H1 (cell line): ENCODE measurements at regions not wholly inside any gene's neighbourhood (a gene's known extent, or its start where the extent isn't known, plus 50 kb on each side); places are given as distances from the start of the nearest gene placed in this dataset.

Experiments
- CTCF ChIA-PET: fragments of 300-600 bp; sonication (Branson Sonifier 250); formaldehyde crosslinking; loops from one replicate; lab custom pipeline; 2021; ENCODE audit not compliant: partially characterized antibody; lab: Charles Lee
- POLR2A ChIA-PET: fragments of 300-600 bp; sonication (Branson Sonifier 250); formaldehyde crosslinking; loops from one replicate; lab custom pipeline; 2021; ENCODE audit warnings: inconsistent platforms; ENCODE audit not compliant: partially characterized antibody; lab: Charles Lee
- DNase-seq, 2 experiments: peaks; one replicate each; pipeline versions ENCODE4 v3.0.0 to v3.0.0-alpha.2; 2010 to 2022; ENCODE audit warnings: low spot score in 2 of 2, low read depth in 1 of 2, mixed read lengths in 1 of 2
- FAIRE-seq: peaks from 2 replicates; lab custom pipeline; 2011; peaks lifted over from hg19 to GRCh38; lab: Jason Lieb, UNC
- H2AFZ ChIP-seq: 2 replicates; pipeline ENCODE4 v1.8.1; 2012; ENCODE audit warnings: low read length, inconsistent platforms
- H2AK5ac ChIP-seq: 2 replicates; pipeline ENCODE4 v1.6.1; 2013; ENCODE audit warnings: low read depth, low read length
- H2BK120ac ChIP-seq: replicated peaks from 2 replicates; pipeline ENCODE3; 2013; ENCODE audit warnings: low read depth, low read length, inconsistent platforms
- H2BK12ac ChIP-seq: 2 replicates; pipeline ENCODE4 v1.6.1; 2013; ENCODE audit warnings: low read depth, low read length
- H2BK15ac ChIP-seq: 2 replicates; pipeline ENCODE4 v1.6.1; 2013; ENCODE audit warnings: low read length
- H2BK20ac ChIP-seq: 2 replicates; pipeline ENCODE4 v1.6.1; 2013; ENCODE audit warnings: low read length
- H2BK5ac ChIP-seq: 2 replicates; pipeline ENCODE4 v1.6.1; 2013; ENCODE audit warnings: low read depth, low read length
- H3K14ac ChIP-seq: 2 replicates; pipeline ENCODE4 v1.6.1; 2013; ENCODE audit warnings: inconsistent platforms; ENCODE audit not compliant: insufficient read length
- H3K18ac ChIP-seq: 2 replicates; pipeline ENCODE4 v1.6.1; 2013; ENCODE audit warnings: low read length; ENCODE audit errors: extremely low read depth
- H3K23ac ChIP-seq: 2 replicates; pipeline ENCODE4 v1.6.1; 2013; ENCODE audit warnings: inconsistent platforms; ENCODE audit not compliant: insufficient read length
- H3K23me2 ChIP-seq: 2 replicates; pipeline ENCODE4 v1.6.1; 2013; ENCODE audit warnings: low read depth, low read length
- H3K27ac ChIP-seq: 2 replicates; pipeline ENCODE4 v1.6.1; 2011; ENCODE audit warnings: low read depth, low read length, inconsistent platforms
- H3K27me3 ChIP-seq, 4 experiments: replicated peaks in 1 of 4; 1 replicate in 1 of 4; 2 replicates in 3 of 4; pipeline versions ENCODE4 v1.6.1 to v1.8.1; 2011 to 2013; ENCODE audit warnings: low read length in 3 of 4, mild to moderate bottlenecking in 3 of 4, inconsistent platforms in 2 of 4, mixed read lengths in 2 of 4, moderate library complexity in 1 of 4; ENCODE audit not compliant: control insufficient read depth in 3 of 4, insufficient read depth in 3 of 4; ENCODE audit errors: extremely low read depth in 1 of 4
- H3K36me3 ChIP-seq, 4 experiments: 2 replicates each; pipeline versions ENCODE4 v1.6.1 to v1.8.1; 2011 to 2013; ENCODE audit warnings: mild to moderate bottlenecking in 4 of 4, low read length in 3 of 4, moderate library complexity in 2 of 4, control low read depth in 1 of 4, inconsistent platforms in 1 of 4; ENCODE audit not compliant: insufficient read depth in 4 of 4, control insufficient read depth in 2 of 4
- H3K4ac ChIP-seq: replicated peaks from 2 replicates; pipeline ENCODE3; 2013; ENCODE audit warnings: low read length, low read depth, mixed read lengths, inconsistent platforms; ENCODE audit not compliant: insufficient read length
- H3K4me1 ChIP-seq, 4 experiments: replicated peaks in 1 of 4; 1 replicate in 1 of 4; 2 replicates in 3 of 4; pipeline versions ENCODE4 v1.6.1 to v1.8.1; 2011 to 2013; ENCODE audit warnings: low read length in 3 of 4, inconsistent platforms in 2 of 4, mixed read lengths in 1 of 4; ENCODE audit not compliant: insufficient read depth in 4 of 4, control insufficient read depth in 3 of 4
- H3K4me2 ChIP-seq, 2 experiments: 2 replicates each; pipeline versions ENCODE4 v1.6.1 to v1.8.1; 2011 to 2013; ENCODE audit warnings: low read depth in 2 of 2, low read length in 2 of 2, control low read depth in 1 of 2, inconsistent platforms in 1 of 2, mild to moderate bottlenecking in 1 of 2; ENCODE audit not compliant: insufficient read depth in 1 of 2
- H3K4me3 ChIP-seq, 4 experiments: fragments of 200-600, 300-600 bp in 1 of 4; sonication (generic), shearing (Covaris generic), sonication (Bioruptor Twin) in 1 of 4; 2 replicates each; pipeline versions ENCODE4 v1.5.1 to v1.8.1; 2011 to 2016; ENCODE audit warnings: low read length in 4 of 4, low read depth in 3 of 4, control low read depth in 2 of 4, inconsistent platforms in 2 of 4, mild to moderate bottlenecking in 2 of 4, mixed read lengths in 1 of 4, moderate library complexity in 1 of 4; ENCODE audit not compliant: insufficient read depth in 2 of 4; ENCODE audit errors: extremely low read depth in 1 of 4
- H3K56ac ChIP-seq: replicated peaks from 2 replicates; pipeline ENCODE3; 2013; ENCODE audit warnings: low read depth, mild to moderate bottlenecking, mixed read lengths, low read length, inconsistent platforms; ENCODE audit not compliant: insufficient read length
- H3K79me1 ChIP-seq: 2 replicates; pipeline ENCODE4 v1.6.1; 2013; ENCODE audit warnings: low read depth, low read length, control low read depth
- H3K79me2 ChIP-seq, 2 experiments: 2 replicates each; pipeline versions ENCODE4 v1.6.1 to v1.8.1; 2012 to 2013; ENCODE audit warnings: low read length in 2 of 2, mild to moderate bottlenecking in 2 of 2, inconsistent platforms in 1 of 2; ENCODE audit not compliant: insufficient read depth in 2 of 2, control insufficient read depth in 1 of 2
- H3K9ac ChIP-seq, 4 experiments: replicated peaks in 1 of 4; 1 replicate in 1 of 4; 2 replicates in 3 of 4; pipeline versions ENCODE4 v1.6.1 to v1.8.1; 2011 to 2013; ENCODE audit warnings: low read depth in 3 of 4, low read length in 3 of 4, control low read depth in 2 of 4, mild to moderate bottlenecking in 2 of 4, moderate library complexity in 2 of 4, inconsistent platforms in 1 of 4; ENCODE audit errors: extremely low read depth in 1 of 4
- H3K9me3 ChIP-seq, 2 experiments: 2 replicates each; pipeline versions ENCODE4 v1.6.1 to v1.8.1; 2012 to 2013; ENCODE audit warnings: mild to moderate bottlenecking in 2 of 2, moderate library complexity in 2 of 2, control low read depth in 1 of 2, inconsistent platforms in 1 of 2, low read depth in 1 of 2, low read length in 1 of 2, mixed read lengths in 1 of 2; ENCODE audit not compliant: insufficient read depth in 2 of 2
- H4K20me1 ChIP-seq, 2 experiments: replicated peaks in 1 of 2; 2 replicates each; pipeline versions ENCODE3 to v1.8.1; 2011 to 2013; ENCODE audit warnings: inconsistent platforms in 2 of 2, low read length in 2 of 2, mild to moderate bottlenecking in 1 of 2; ENCODE audit not compliant: insufficient read depth in 2 of 2, control insufficient read depth in 1 of 2
- H4K5ac ChIP-seq: 2 replicates; pipeline ENCODE4 v1.6.1; 2013; ENCODE audit warnings: low read length, low read depth, mixed read lengths, inconsistent platforms; ENCODE audit not compliant: insufficient read length
- H4K8ac ChIP-seq: 2 replicates; pipeline ENCODE4 v1.8.0; 2013; ENCODE audit warnings: mild to moderate bottlenecking, moderate library complexity, low read length, inconsistent platforms; ENCODE audit not compliant: insufficient read depth; ENCODE audit errors: extremely low read depth
- H4K91ac ChIP-seq: replicated peaks from 2 replicates; pipeline ENCODE3; 2013; ENCODE audit warnings: low read length, mixed read lengths, inconsistent platforms; ENCODE audit not compliant: insufficient read length
- KDM5A ChIP-seq: fragments of 200-600 bp; IDR thresholded peaks from 2 replicates; pipeline ENCODE4 v1.7.1; 2012; ENCODE audit warnings: mild to moderate bottlenecking, low read length, inconsistent platforms, mixed read lengths
- WGBS, 2 experiments: shearing (Covaris generic) in 1 of 2; methylation state at CpG; one replicate each; pipeline versions ENCODE4 v1.1.6 to v1.1.7; 2013 to 2015; ENCODE audit warnings: low lambda C conversion rate in 2 of 2, mixed read lengths in 2 of 2, inconsistent platforms in 1 of 2, low coverage in 1 of 2, missing lambda C conversion rate in 1 of 2; ENCODE audit not compliant: insufficient replicate concordance in 2 of 2, insufficient coverage in 1 of 2, insufficient read length in 1 of 2; ENCODE audit errors: extremely low coverage in 1 of 2, missing lambda C conversion rate in 1 of 2; 5-methylcytosine and 5-hydroxymethylcytosine counted together
- TF ChIP-seq, protein P1 (sequence below): IDR thresholded peaks from 2 replicates; pipeline ENCODE4 v1.6.1; 2011; ENCODE audit warnings: low read length, improper control_type of control experiment

DNA sequence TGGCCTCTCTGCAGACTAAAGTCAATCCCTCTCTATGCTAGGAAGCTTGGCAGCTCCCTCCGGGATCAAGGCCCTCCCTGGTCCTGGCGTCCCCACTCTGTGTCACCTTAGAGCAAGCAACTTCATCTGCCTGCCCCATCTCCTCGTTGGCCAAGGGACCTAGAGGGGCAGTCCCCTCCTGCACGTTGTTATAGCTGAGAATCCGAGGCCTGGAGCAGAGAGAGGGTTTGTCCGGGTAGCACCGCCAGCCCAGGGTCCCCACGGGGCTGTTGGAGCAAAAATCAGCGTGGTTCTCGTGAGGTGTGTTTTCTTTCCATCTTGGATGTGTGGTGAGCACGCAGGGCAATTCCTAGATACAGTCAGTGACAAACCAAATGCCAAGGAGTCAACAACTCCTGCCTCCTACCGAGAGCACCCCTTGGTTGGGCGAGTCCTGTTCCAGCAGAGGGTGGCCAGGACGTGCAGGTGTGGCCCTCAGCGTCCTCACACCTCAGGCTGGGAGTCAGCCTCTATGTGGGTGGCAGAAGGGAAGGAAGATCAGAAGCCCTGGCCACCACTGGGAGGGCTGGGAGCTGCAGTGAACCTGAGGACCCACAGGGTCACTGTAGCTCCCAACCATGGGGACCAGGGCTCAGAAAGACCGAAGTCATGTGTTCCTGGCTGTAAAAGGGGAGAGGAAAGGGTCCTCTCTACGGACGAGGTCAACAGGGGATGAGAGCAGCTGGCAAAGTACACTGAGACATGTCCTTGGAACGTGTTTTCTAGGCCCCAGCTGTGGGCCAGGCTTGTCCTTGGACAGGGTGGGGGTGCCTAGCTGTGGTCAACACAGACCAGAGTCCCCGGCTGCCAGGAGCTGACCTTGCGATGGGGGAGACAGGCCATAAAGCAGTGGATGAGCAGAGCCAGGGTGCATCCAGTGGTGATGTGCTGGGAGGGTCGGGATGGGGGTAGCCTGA, 85.6 kb upstream of the CIBAR2 start:
- Histone ChIP-seq H3K23ac (no peak overlapping the region), H3K9ac (no peak overlapping the region), H3K56ac (no peak overlapping the region), H3K4me1 (peaks cover 0 to 13% (median 10%) of the 10 kb centered on the region in 4 experiments; a peak in 6 of 7 replicates), H3K18ac (no peak overlapping the region), H3K79me2 (0 out of 4 replicates have a peak, but pooled peaks cover 0 to 7% of the 10 kb centered on the region in 2 experiments), H3K4me2 (no peak overlapping the region), H4K8ac (no peak overlapping the region), H4K5ac (no peak overlapping the region), H2BK15ac (no peak overlapping the region), H3K23me2 (no peaks in the 10 kb centered on the region), H3K27ac (no peak overlapping the region), H3K36me3 (no peaks in the 10 kb centered on the region), H3K79me1 (peaks cover 3% of the 10 kb centered on the region; the same call in 1 of the 2 replicates), H4K20me1 (no peaks in the 10 kb centered on the region), H3K27me3 (no peaks in the 10 kb centered on the region; a peak in 1 of 7 replicates), H2AFZ (no peak overlapping the region), H4K91ac (no peak overlapping the region), H3K14ac (no peak overlapping the region), H2BK12ac (no peak overlapping the region), H3K9me3 (peaks cover 5 to 10% of the 10 kb centered on the region in 2 experiments; a peak in 1 of 4 replicates), H2BK120ac (no peak overlapping the region), H2BK20ac (0 out of 2 replicates have a peak overlapping the region, but pooled peaks have one; percentile 69), H2AK5ac (peak overlapping the region; percentile 48; the same call in 1 of the 2 replicates), H3K4ac (no peak overlapping the region), H3K4me3 (no peak overlapping the region), H2BK5ac (peak overlapping the region; percentile 15; the same call in 1 of the 2 replicates)
- ChIA-PET POLR2A (interaction anchor here (1.3 to 1.4 kb wide), 2 partner anchors 9 to 11 kb away, joined by 4 to 5 read pairs; no protein-coding TSS in a partner anchor), CTCF (interaction anchor here (0.7 to 1.6 kb wide), 11 partner anchors 11 to 293 kb away, joined by 3 to 5 read pairs (median 4); no protein-coding TSS in a partner anchor)
- 91% methylated on average over 22 of the region's 22 CpGs; no CpG with 5 or more reads in 1 of the 2 experiments for WGBS, 2 experiments
- TF ChIP-seq KDM5A, result no peak
- TF ChIP-seq, protein P1, sequence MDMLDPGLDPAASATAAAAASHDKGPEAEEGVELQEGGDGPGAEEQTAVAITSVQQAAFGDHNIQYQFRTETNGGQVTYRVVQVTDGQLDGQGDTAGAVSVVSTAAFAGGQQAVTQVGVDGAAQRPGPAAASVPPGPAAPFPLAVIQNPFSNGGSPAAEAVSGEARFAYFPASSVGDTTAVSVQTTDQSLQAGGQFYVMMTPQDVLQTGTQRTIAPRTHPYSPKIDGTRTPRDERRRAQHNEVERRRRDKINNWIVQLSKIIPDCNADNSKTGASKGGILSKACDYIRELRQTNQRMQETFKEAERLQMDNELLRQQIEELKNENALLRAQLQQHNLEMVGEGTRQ, result no peak
- FAIRE-seq (no peak), DNase-seq (no peak)
